ENCODE measurements at regions not wholly inside any gene's neighbourhood (a gene's known extent, or its start where the extent isn't known, plus 50 kb on each side); places are given as distances from the start of the nearest gene placed in this dataset.

GRCh38 chr15:80308002-80308401 lies 56.0 kb upstream of the CTXND1 start:
- no peak for DNase-seq
- no peak overlapping the region for H3K27ac ChIP-seq (ENCODE audit: insufficient read depth in 1 of 2, low read depth in 1 of 2, low read length in 2 of 2, poor library complexity in 1 of 2, severe bottlenecking in 2 of 2)
- no peaks in the 10 kb centered on the region for H3K36me3 ChIP-seq (ENCODE audit: control insufficient read depth in 4 of 4, insufficient read depth in 4 of 4, low read length in 3 of 4)
- POLR2A ChIA-PET, result no interaction called here
- H3K4me3 ChIP-seq (ENCODE audit: control insufficient read depth in 1 of 7, extremely low read depth in 1 of 7, insufficient read depth in 4 of 7, low read depth in 2 of 7, low read length in 6 of 7), result no peak overlapping the region
- no peaks in the 10 kb centered on the region for H3K9me3 ChIP-seq (ENCODE audit: control extremely low read depth in 1 of 5, control insufficient read depth in 4 of 5, insufficient read depth in 2 of 5, low read depth in 1 of 5, low read length in 4 of 5)
- 87% methylated on average over 11 of the region's 11 CpGs for WGBS (ENCODE audit: insufficient coverage)
- peaks cover 0 to 4% (median 0%) of the 10 kb centered on the region in 5 experiments for H3K27me3 ChIP-seq (replicated peaks in 2 of 5; ENCODE audit: control insufficient read depth in 4 of 5, insufficient read depth in 5 of 5, low read length in 4 of 5)
- CTCF ChIA-PET, result interaction anchor here (0.8 kb wide), 1 partner anchor 9 kb away, joined by 3 read pairs; no protein-coding TSS in a partner anchor
- no peaks in the 10 kb centered on the region for H3K4me1 ChIP-seq (ENCODE audit: control extremely low read depth in 1 of 4, control insufficient read depth in 4 of 4, insufficient read depth in 4 of 4, low read length in 3 of 4)

GRCh38 chr15:80309769-80310384 lies 57.9 kb upstream of the CTXND1 start:
- 17% methylated on average over 1 of the region's 6 CpGs for WGBS (ENCODE audit: insufficient coverage)

GRCh38 chr15:80310776-80311175 lies 58.8 kb upstream of the CTXND1 start:
- peaks cover 0 to 4% (median 2%) of the 10 kb centered on the region in 5 experiments for H3K27me3 ChIP-seq (replicated peaks in 2 of 5; ENCODE audit: control insufficient read depth in 4 of 5, insufficient read depth in 5 of 5, low read length in 4 of 5)
- no peak overlapping the region for H3K4me3 ChIP-seq (ENCODE audit: control insufficient read depth in 1 of 7, extremely low read depth in 1 of 7, insufficient read depth in 4 of 7, low read depth in 2 of 7, low read length in 6 of 7)
- 84% methylated on average over 3 of the region's 7 CpGs for WGBS (ENCODE audit: insufficient coverage)
- no peak overlapping the region for H3K27ac ChIP-seq (ENCODE audit: insufficient read depth in 1 of 2, low read depth in 1 of 2, low read length in 2 of 2, poor library complexity in 1 of 2, severe bottlenecking in 2 of 2)
- H3K36me3 ChIP-seq (ENCODE audit: control insufficient read depth in 4 of 4, insufficient read depth in 4 of 4, low read length in 3 of 4), result no peaks in the 10 kb centered on the region
- ChIA-PET CTCF (no interaction called here), POLR2A (no interaction called here)
- no peak for DNase-seq
- H3K9me3 ChIP-seq (ENCODE audit: control extremely low read depth in 1 of 5, control insufficient read depth in 4 of 5, insufficient read depth in 2 of 5, low read depth in 1 of 5, low read length in 4 of 5), result no peaks in the 10 kb centered on the region
- H3K4me1 ChIP-seq (ENCODE audit: control extremely low read depth in 1 of 4, control insufficient read depth in 4 of 4, insufficient read depth in 4 of 4, low read length in 3 of 4), result no peaks in the 10 kb centered on the region

More at GRCh38 chr15:80309769-80310384, 57.9 kb upstream of the CTXND1 start:
- Histone ChIP-seq H3K9me3 (ENCODE audit: control extremely low read depth in 1 of 5, control insufficient read depth in 4 of 5, insufficient read depth in 2 of 5, low read depth in 1 of 5, low read length in 4 of 5) (no peaks in the 10 kb centered on the region), H3K27ac (ENCODE audit: insufficient read depth in 1 of 2, low read depth in 1 of 2, low read length in 2 of 2, poor library complexity in 1 of 2, severe bottlenecking in 2 of 2) (no peak overlapping the region), H3K27me3 (replicated peaks in 2 of 5; ENCODE audit: control insufficient read depth in 4 of 5, insufficient read depth in 5 of 5, low read length in 4 of 5) (peaks cover 0 to 4% (median 2%) of the 10 kb centered on the region in 5 experiments), H3K4me1 (ENCODE audit: control extremely low read depth in 1 of 4, control insufficient read depth in 4 of 4, insufficient read depth in 4 of 4, low read length in 3 of 4) (no peaks in the 10 kb centered on the region), H3K36me3 (ENCODE audit: control insufficient read depth in 4 of 4, insufficient read depth in 4 of 4, low read length in 3 of 4) (no peaks in the 10 kb centered on the region), H3K4me3 (ENCODE audit: control insufficient read depth in 1 of 7, extremely low read depth in 1 of 7, insufficient read depth in 4 of 7, low read depth in 2 of 7, low read length in 6 of 7) (no peak overlapping the region)
- CTCF ChIA-PET, result interaction anchor here (1.1 to 1.2 kb wide), 2 partner anchors 69 to 107 kb away, joined by 3 to 4 read pairs; no protein-coding TSS in a partner anchor
- POLR2A ChIA-PET, result no interaction called here
- peak; percentile 18 to 35 (median 31) for DNase-seq

GRCh38 chr15:80315289-80315987 lies 63.4 kb upstream of the CTXND1 start:
- Histone ChIP-seq H3K4me1 (ENCODE audit: control extremely low read depth in 1 of 4, control insufficient read depth in 4 of 4, insufficient read depth in 4 of 4, low read length in 3 of 4) (no peaks in the 10 kb centered on the region), H3K36me3 (ENCODE audit: control insufficient read depth in 4 of 4, insufficient read depth in 4 of 4, low read length in 3 of 4) (no peaks in the 10 kb centered on the region), H3K9me3 (ENCODE audit: control extremely low read depth in 1 of 5, control insufficient read depth in 4 of 5, insufficient read depth in 2 of 5, low read depth in 1 of 5, low read length in 4 of 5) (no peaks in the 10 kb centered on the region), H3K27me3 (replicated peaks in 2 of 5; ENCODE audit: control insufficient read depth in 4 of 5, insufficient read depth in 5 of 5, low read length in 4 of 5) (peaks cover 0 to 3% (median 2%) of the 10 kb centered on the region in 5 experiments), H3K4me3 (ENCODE audit: control insufficient read depth in 1 of 7, extremely low read depth in 1 of 7, insufficient read depth in 4 of 7, low read depth in 2 of 7, low read length in 6 of 7) (no peak overlapping the region), H3K27ac (ENCODE audit: insufficient read depth in 1 of 2, low read depth in 1 of 2, low read length in 2 of 2, poor library complexity in 1 of 2, severe bottlenecking in 2 of 2) (no peak overlapping the region)
- 95% methylated on average over 7 of the region's 11 CpGs for WGBS (ENCODE audit: insufficient coverage)
- no peak for DNase-seq
- ChIA-PET POLR2A (no interaction called here), CTCF (no interaction called here)

- no peak overlapping the region for H3K27ac ChIP-seq (ENCODE audit: insufficient read depth in 1 of 2, low read depth in 1 of 2, low read length in 2 of 2, poor library complexity in 1 of 2, severe bottlenecking in 2 of 2)
- WGBS (ENCODE audit: insufficient coverage), result 98% methylated on average over 6 of the region's 8 CpGs
- H3K27me3 ChIP-seq (replicated peaks in 2 of 5; ENCODE audit: control insufficient read depth in 4 of 5, insufficient read depth in 5 of 5, low read length in 4 of 5), result peaks cover 0 to 7% (median 3%) of the 10 kb centered on the region in 5 experiments
- H3K4me1 ChIP-seq (ENCODE audit: control extremely low read depth in 1 of 4, control insufficient read depth in 4 of 4, insufficient read depth in 4 of 4, low read length in 3 of 4), result no peaks in the 10 kb centered on the region
- ChIA-PET POLR2A (no interaction called here), CTCF (no interaction called here)
- H3K9me3 ChIP-seq (ENCODE audit: control extremely low read depth in 1 of 5, control insufficient read depth in 4 of 5, insufficient read depth in 2 of 5, low read depth in 1 of 5, low read length in 4 of 5), result no peaks in the 10 kb centered on the region
- H3K4me3 ChIP-seq (ENCODE audit: control insufficient read depth in 1 of 7, extremely low read depth in 1 of 7, insufficient read depth in 4 of 7, low read depth in 2 of 7, low read length in 6 of 7), result no peak overlapping the region
- H3K36me3 ChIP-seq (ENCODE audit: control insufficient read depth in 4 of 4, insufficient read depth in 4 of 4, low read length in 3 of 4), result no peaks in the 10 kb centered on the region
- DNase-seq, result no peak
These were observed 65.6 kb upstream of the CTXND1 start for GRCh38 chr15:80317389-80318182.

GRCh38 chr15:80321853-80322252 lies 69.8 kb upstream of the CTXND1 start:
- ChIA-PET CTCF (interaction anchor here (1.5 to 1.6 kb wide), 2 partner anchors 9 to 448 kb away, joined by 3 to 4 read pairs; no protein-coding TSS in a partner anchor), POLR2A (no interaction called here)
- H3K4me1 ChIP-seq (ENCODE audit: control extremely low read depth in 1 of 4, control insufficient read depth in 4 of 4, insufficient read depth in 4 of 4, low read length in 3 of 4), result no peaks in the 10 kb centered on the region
- no peaks in the 10 kb centered on the region for H3K9me3 ChIP-seq (ENCODE audit: control extremely low read depth in 1 of 5, control insufficient read depth in 4 of 5, insufficient read depth in 2 of 5, low read depth in 1 of 5, low read length in 4 of 5)
- H3K4me3 ChIP-seq (ENCODE audit: control insufficient read depth in 1 of 7, extremely low read depth in 1 of 7, insufficient read depth in 4 of 7, low read depth in 2 of 7, low read length in 6 of 7), result no peak overlapping the region
- no peaks in the 10 kb centered on the region for H3K36me3 ChIP-seq (ENCODE audit: control insufficient read depth in 4 of 4, insufficient read depth in 4 of 4, low read length in 3 of 4)
- 100% methylated on average over 6 of the region's 7 CpGs for WGBS (ENCODE audit: insufficient coverage)
- peaks cover 0 to 7% (median 0%) of the 10 kb centered on the region in 5 experiments for H3K27me3 ChIP-seq (replicated peaks in 2 of 5; ENCODE audit: control insufficient read depth in 4 of 5, insufficient read depth in 5 of 5, low read length in 4 of 5)
- no peak overlapping the region for H3K27ac ChIP-seq (ENCODE audit: insufficient read depth in 1 of 2, low read depth in 1 of 2, low read length in 2 of 2, poor library complexity in 1 of 2, severe bottlenecking in 2 of 2)
- DNase-seq, result no peak

Data from common myeloid progenitor, CD34-positive (primary cell).